IMR-90 (cell line): ENCODE measurements at regions not wholly inside any gene's neighbourhood (a gene's known extent, or its start where the extent isn't known, plus 50 kb on each side); places are given as distances from the start of the nearest gene placed in this dataset.

ENCODE experiments used
- ATAC-seq: fragments of 200-7000 bp; cut with Tn5 transposase; 2 replicates; pipeline ENCODE4 v1.9.1; 2020; ENCODE audit warnings: low read depth, mild to moderate bottlenecking, moderate library complexity
- BruUV-seq: library from RNA; stranded (reverse); fragments of 400-500 nt; replicated peaks from 2 replicates; lab custom pipeline; 2021; lab: Mats Ljungman, UMichigan
- CTCF ChIA-PET: fragments of 300-600 bp; formaldehyde crosslinking; extraction: SDS; loops from one replicate; lab custom pipeline; 2021; ENCODE audit warnings: antibody characterized with exemption; lab: Yijun Ruan, JAX
- POLR2A ChIA-PET: fragments of 300-600 bp; sonication (Branson Sonifier 250); formaldehyde crosslinking; loops from one replicate; lab custom pipeline; 2022; ENCODE audit warnings: antibody characterized with exemption; ENCODE audit not compliant: unreplicated experiment; lab: Charles Lee
- DNase-seq: peaks from one replicate; pipeline ENCODE4 v3.0.0; 2013
- H2AFZ ChIP-seq: replicated peaks from 2 replicates; pipeline ENCODE3; 2013; ENCODE audit warnings: low read length, mild to moderate bottlenecking; ENCODE audit not compliant: poor library complexity
- H2AK5ac ChIP-seq: 2 replicates; pipeline ENCODE4 v1.6.1; 2013; ENCODE audit warnings: low read depth, low read length, inconsistent platforms
- H2AK9ac ChIP-seq: replicated peaks from 2 replicates; pipeline ENCODE3; 2013; ENCODE audit warnings: mild to moderate bottlenecking, low read depth, low read length, moderate library complexity; ENCODE audit not compliant: poor library complexity
- H2BK120ac ChIP-seq: 2 replicates; pipeline ENCODE4 v1.6.1; 2013; ENCODE audit warnings: low read depth, low read length, inconsistent platforms
- H2BK15ac ChIP-seq: 3 replicates; pipeline ENCODE4 v1.6.1; 2013; ENCODE audit warnings: low read depth, low read length, inconsistent platforms
- H2BK20ac ChIP-seq: 2 replicates; pipeline ENCODE4 v1.6.1; 2013; ENCODE audit warnings: low read depth, mild to moderate bottlenecking, inconsistent platforms, low read length, moderate library complexity
- H2BK5ac ChIP-seq: 2 replicates; pipeline ENCODE4 v1.6.1; 2013; ENCODE audit warnings: mild to moderate bottlenecking, low read depth, low read length, inconsistent platforms; ENCODE audit not compliant: poor library complexity, severe bottlenecking
- H3K14ac ChIP-seq: replicated peaks from 2 replicates; pipeline ENCODE4 v1.6.1; 2013; ENCODE audit warnings: low read depth, low read length, inconsistent platforms
- H3K18ac ChIP-seq: 2 replicates; pipeline ENCODE4 v1.6.1; 2013; ENCODE audit warnings: low read depth, low read length, control low read depth
- H3K23ac ChIP-seq: 2 replicates; pipeline ENCODE4 v1.6.1; 2013; ENCODE audit warnings: low read depth, low read length, inconsistent platforms
- H3K27ac ChIP-seq: 2 replicates; pipeline ENCODE4 v1.5.1; 2013; ENCODE audit warnings: mild to moderate bottlenecking, control low read depth, low read length; ENCODE audit not compliant: insufficient read depth
- H3K27me3 ChIP-seq: 2 replicates; pipeline ENCODE4 v1.6.1; 2013; ENCODE audit warnings: low read length; ENCODE audit not compliant: control insufficient read depth, insufficient read depth
- H3K36me3 ChIP-seq: 2 replicates; pipeline ENCODE4 v1.6.1; 2013; ENCODE audit warnings: low read length, mixed read lengths; ENCODE audit not compliant: control insufficient read depth, insufficient read depth
- H3K4ac ChIP-seq: 2 replicates; pipeline ENCODE4 v1.6.1; 2013; ENCODE audit warnings: low read depth, low read length, inconsistent platforms
- H3K4me1 ChIP-seq: 2 replicates; pipeline ENCODE4 v1.6.1; 2013; ENCODE audit warnings: low read length, mixed read lengths; ENCODE audit not compliant: control insufficient read depth, insufficient read depth
- H3K4me2 ChIP-seq: 2 replicates; pipeline ENCODE4 v1.6.1; 2013; ENCODE audit warnings: low read depth, mild to moderate bottlenecking, control low read depth, low read length, moderate library complexity
- H3K4me3 ChIP-seq: 2 replicates; pipeline ENCODE4 v1.5.1; 2013; ENCODE audit warnings: low read depth, mild to moderate bottlenecking, control low read depth, low read length, moderate library complexity; ENCODE audit not compliant: insufficient read depth
- H3K56ac ChIP-seq: 2 replicates; pipeline ENCODE4 v1.6.1; 2013; ENCODE audit warnings: low read length, inconsistent platforms; ENCODE audit not compliant: insufficient read depth; ENCODE audit errors: extremely low read depth
- H3K79me1 ChIP-seq, 2 experiments: 2 replicates each; pipeline ENCODE4 v1.6.1; 2013; ENCODE audit warnings: low read length in 2 of 2, inconsistent platforms in 1 of 2, low read depth in 1 of 2
- H3K9ac ChIP-seq: 2 replicates; pipeline ENCODE4 v1.6.1; 2013; ENCODE audit warnings: low read depth, low read length, control low read depth
- H3K9me1 ChIP-seq: 2 replicates; pipeline ENCODE4 v1.6.1; 2013; ENCODE audit warnings: low read length, inconsistent platforms; ENCODE audit not compliant: insufficient read depth
- H3K9me3 ChIP-seq: 2 replicates; pipeline ENCODE4 v1.6.1; 2013; ENCODE audit warnings: low read length; ENCODE audit not compliant: control insufficient read depth, insufficient read depth
- H4K20me1 ChIP-seq: 2 replicates; pipeline ENCODE4 v1.6.1; 2013; ENCODE audit warnings: low read length, inconsistent platforms; ENCODE audit not compliant: insufficient read depth
- H4K5ac ChIP-seq: 2 replicates; pipeline ENCODE4 v1.6.1; 2013; ENCODE audit warnings: mild to moderate bottlenecking, low read depth, low read length, control low read depth
- H4K8ac ChIP-seq, 2 experiments: 2 replicates each; pipeline ENCODE4 v1.6.1; 2013; ENCODE audit warnings: low read depth in 2 of 2, low read length in 2 of 2, control low read depth in 1 of 2, inconsistent platforms in 1 of 2
- H4K91ac ChIP-seq: 2 replicates; pipeline ENCODE4 v1.6.1; 2013; ENCODE audit warnings: low read depth, low read length, inconsistent platforms; ENCODE audit not compliant: insufficient read depth
- BHLHE40 ChIP-seq: fragments of 150-350 bp; IDR thresholded peaks from 2 replicates; pipeline ENCODE4 v1.6.1; 2016; ENCODE audit warnings: mild to moderate bottlenecking, low read depth, low read length
- CEBPB ChIP-seq: IDR thresholded peaks from 2 replicates; pipeline ENCODE4 v1.6.1; 2012; ENCODE audit warnings: low read depth, low read length, improper control_type of control experiment
- CHD1 ChIP-seq: IDR thresholded peaks from 2 replicates; pipeline ENCODE4 v1.6.1; 2012; ENCODE audit warnings: low read depth, low read length, improper control_type of control experiment
- CTCF ChIP-seq: conservative IDR thresholded peaks from 2 replicates; pipeline ENCODE4 v1.5.1; 2012; ENCODE audit warnings: mild to moderate bottlenecking, low read depth, low read length, improper control_type of control experiment
- ELK1 ChIP-seq: fragments of 150-350 bp; IDR thresholded peaks from 2 replicates; pipeline ENCODE4 v1.6.1; 2016; ENCODE audit warnings: low read depth, mild to moderate bottlenecking, low read length, moderate library complexity, borderline replicate concordance
- FOS ChIP-seq: fragments of 150-350 bp; IDR thresholded peaks from 2 replicates; pipeline ENCODE4 v1.6.1; 2016; ENCODE audit warnings: low read depth, low read length
- MAFK ChIP-seq: IDR thresholded peaks from 2 replicates; pipeline ENCODE4 v1.6.1; 2012; ENCODE audit warnings: low read depth, low read length, improper control_type of control experiment
- MAZ ChIP-seq: IDR thresholded peaks from 2 replicates; pipeline ENCODE4 v1.6.1; 2012; ENCODE audit warnings: low read depth, mild to moderate bottlenecking, low read length, improper control_type of control experiment, moderate library complexity, borderline replicate concordance
- MXI1 ChIP-seq: IDR thresholded peaks from 2 replicates; pipeline ENCODE4 v1.6.1; 2012; ENCODE audit warnings: low read depth, mild to moderate bottlenecking, low read length, moderate library complexity, borderline replicate concordance
- NFE2L2 ChIP-seq: fragments of 150-350 bp; IDR thresholded peaks from 2 replicates; pipeline ENCODE4 v1.6.1; 2016; ENCODE audit warnings: low read depth, mild to moderate bottlenecking, low read length
- POLR2A ChIP-seq: IDR thresholded peaks from 2 replicates; pipeline ENCODE4 v1.6.1; 2012; ENCODE audit warnings: mild to moderate bottlenecking, low read depth, low read length
- RAD21 ChIP-seq: IDR thresholded peaks from 2 replicates; pipeline ENCODE4 v1.6.1; 2012; ENCODE audit warnings: low read length, improper control_type of control experiment
- RCOR1 ChIP-seq: IDR thresholded peaks from 2 replicates; pipeline ENCODE4 v1.6.1; 2012; ENCODE audit warnings: mild to moderate bottlenecking, low read length, improper control_type of control experiment; ENCODE audit not compliant: insufficient replicate concordance
- RFX5 ChIP-seq: IDR thresholded peaks from 2 replicates; pipeline ENCODE4 v1.8.0; 2012; ENCODE audit warnings: low read depth, mild to moderate bottlenecking, low read length, moderate library complexity
- SMC3 ChIP-seq: fragments of 150-350 bp; IDR thresholded peaks from 2 replicates; pipeline ENCODE4 v1.6.1; 2016; ENCODE audit warnings: low read depth, mild to moderate bottlenecking, antibody characterized with exemption, low read length, moderate library complexity
- WGBS, 2 experiments: methylation state at CpG; one replicate each; pipeline versions ENCODE4 v1.1.5 to v1.1.7; 2013; ENCODE audit warnings: missing lambda C conversion rate in 2 of 2; ENCODE audit not compliant: insufficient read length in 1 of 2; ENCODE audit errors: extremely low coverage in 2 of 2; 5-methylcytosine and 5-hydroxymethylcytosine counted together
- dilution Hi-C: fragments of 300-500 bp; cut with HindIII; formaldehyde crosslinking; loops from one replicate; pipeline ENCODE4 v1.14.3; 2018; ENCODE audit warnings: low sequenced_read_pairs; ENCODE audit not compliant: unreplicated experiment
- in situ Hi-C: fragments of 300-500 bp; cut with MboI; formaldehyde crosslinking; loops from 3 replicates; pipeline ENCODE4 v1.14.3; 2019; ENCODE audit warnings: low sequenced_read_pairs, inconsistent platforms, mixed read lengths
- intact Hi-C: fragments of 100-400 bp; cut with micrococcal nuclease; formaldehyde crosslinking; loops from 2 replicates; pipeline ENCODE4 v1.10.0; 2022
- TF ChIP-seq, protein P1 (sequence below): fragments of 150-350 bp; IDR thresholded peaks from 2 replicates; pipeline ENCODE4 v1.6.1; 2017; ENCODE audit warnings: mild to moderate bottlenecking, antibody characterized with exemption, low read length, low read depth

DNA sequence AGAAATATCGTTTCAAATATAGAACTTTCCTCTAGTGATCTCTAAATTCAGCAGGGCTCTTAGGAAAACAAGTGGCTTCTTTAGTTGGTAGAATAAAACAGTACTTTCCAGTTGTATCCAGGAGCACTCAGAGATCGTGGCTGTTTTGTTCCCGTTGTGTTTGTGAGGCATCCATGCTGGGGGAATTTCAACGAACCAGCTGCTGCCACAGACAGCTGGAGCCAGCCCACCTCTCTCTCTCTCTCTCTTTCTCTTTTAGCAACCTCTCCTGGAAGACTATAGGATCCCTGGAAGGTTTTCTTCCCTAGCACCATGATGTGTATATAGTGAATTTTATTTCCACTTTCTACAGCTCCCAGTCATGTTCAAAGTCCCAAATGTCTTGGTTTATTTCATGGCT, 1116.0 kb upstream of the SEMA6A start:
- Histone ChIP-seq H3K27me3 (no peaks in the 10 kb centered on the region), H3K4ac (no peak overlapping the region), H3K4me3 (no peak overlapping the region), H3K9me3 (no peaks in the 10 kb centered on the region), H2AFZ (peak overlapping the region; percentile 61), H4K91ac (no peak overlapping the region), H2AK5ac (no peak overlapping the region), H3K18ac (peak overlapping the region; percentile 43; the same call in 1 of the 2 replicates), H4K5ac (no peak overlapping the region), H2AK9ac (no peak overlapping the region), H3K9me1 (no peaks in the 10 kb centered on the region), H2BK15ac (no peak overlapping the region), H3K79me1 (no peaks in the 10 kb centered on the region), H4K8ac (peak overlapping the region in 1 of 2 experiments; percentile 53; a peak in 1 of 4 replicates), H3K4me2 (peak overlapping the region; percentile 40; the same call in 1 of the 2 replicates), H2BK5ac (no peak overlapping the region), H3K27ac (no peak overlapping the region), H3K4me1 (no peaks in the 10 kb centered on the region), H2BK120ac (no peak overlapping the region), H2BK20ac (peak overlapping the region; percentile 60; the same call in 1 of the 2 replicates), H3K36me3 (no peaks in the 10 kb centered on the region), H3K23ac (no peak overlapping the region), H3K9ac (no peak overlapping the region), H3K14ac (no peak overlapping the region), H4K20me1 (no peaks in the 10 kb centered on the region), H3K56ac (no peak overlapping the region)
- dilution Hi-C loops: no loop called here
- DNase-seq (no peak), ATAC-seq (no peak; the same call in 1 of the 2 replicates)
- intact Hi-C loops: no loop called here
- in situ Hi-C loops: no loop called here
- CTCF ChIA-PET: interaction anchor here (0.6 kb wide), 1 partner anchor 528 kb away, joined by 3 read pairs; no protein-coding TSS in a partner anchor
- no peak for TF ChIP-seq FOS
- TF ChIP-seq MAZ: no peak
- TF ChIP-seq RAD21: no peak
- no peak for TF ChIP-seq NFE2L2
- no peak for TF ChIP-seq MXI1
- no peak for TF ChIP-seq SMC3
- TF ChIP-seq MAFK: no peak
- TF ChIP-seq POLR2A: no peak
- no peak for TF ChIP-seq RCOR1
- TF ChIP-seq CHD1: no peak
- TF ChIP-seq, protein P1, sequence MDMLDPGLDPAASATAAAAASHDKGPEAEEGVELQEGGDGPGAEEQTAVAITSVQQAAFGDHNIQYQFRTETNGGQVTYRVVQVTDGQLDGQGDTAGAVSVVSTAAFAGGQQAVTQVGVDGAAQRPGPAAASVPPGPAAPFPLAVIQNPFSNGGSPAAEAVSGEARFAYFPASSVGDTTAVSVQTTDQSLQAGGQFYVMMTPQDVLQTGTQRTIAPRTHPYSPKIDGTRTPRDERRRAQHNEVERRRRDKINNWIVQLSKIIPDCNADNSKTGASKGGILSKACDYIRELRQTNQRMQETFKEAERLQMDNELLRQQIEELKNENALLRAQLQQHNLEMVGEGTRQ: no peak
- no peak for TF ChIP-seq CEBPB
- no peak for TF ChIP-seq RFX5
- TF ChIP-seq ELK1: no peak
- no peak for TF ChIP-seq CTCF
- TF ChIP-seq BHLHE40: no peak
- WGBS, 2 experiments: no CpG with 5 or more reads among the region's 4 CpGs
- POLR2A ChIA-PET: no interaction called here
- no TSS peak for BruUV-seq
